K562 (cell line): ENCODE measurements at regions not wholly inside any gene's neighbourhood (a gene's known extent, or its start where the extent isn't known, plus 50 kb on each side); places are given as distances from the start of the nearest gene placed in this dataset.
A peak's percentile ranks its signal among the peaks of the same experiment; 100 is the strongest.

Source experiments
- TF ChIP-seq, protein P1 (sequence below), 2 experiments: fragments of 450-650 bp in 1 of 2; sonication (generic) in 1 of 2; formaldehyde crosslinking in 1 of 2; IDR thresholded peaks; 2 replicates each; pipeline versions ENCODE4 v1.7.1 to v1.9.0; 2016 to 2022; ENCODE audit warnings: inconsistent platforms in 1 of 2, mild to moderate bottlenecking in 1 of 2, missing genetic modification reagents in 1 of 2

GRCh38 chr12:91894911-91895310 is 250.7 kb downstream of the BTG1 start (continued):
- TF ChIP-seq, protein P1, sequence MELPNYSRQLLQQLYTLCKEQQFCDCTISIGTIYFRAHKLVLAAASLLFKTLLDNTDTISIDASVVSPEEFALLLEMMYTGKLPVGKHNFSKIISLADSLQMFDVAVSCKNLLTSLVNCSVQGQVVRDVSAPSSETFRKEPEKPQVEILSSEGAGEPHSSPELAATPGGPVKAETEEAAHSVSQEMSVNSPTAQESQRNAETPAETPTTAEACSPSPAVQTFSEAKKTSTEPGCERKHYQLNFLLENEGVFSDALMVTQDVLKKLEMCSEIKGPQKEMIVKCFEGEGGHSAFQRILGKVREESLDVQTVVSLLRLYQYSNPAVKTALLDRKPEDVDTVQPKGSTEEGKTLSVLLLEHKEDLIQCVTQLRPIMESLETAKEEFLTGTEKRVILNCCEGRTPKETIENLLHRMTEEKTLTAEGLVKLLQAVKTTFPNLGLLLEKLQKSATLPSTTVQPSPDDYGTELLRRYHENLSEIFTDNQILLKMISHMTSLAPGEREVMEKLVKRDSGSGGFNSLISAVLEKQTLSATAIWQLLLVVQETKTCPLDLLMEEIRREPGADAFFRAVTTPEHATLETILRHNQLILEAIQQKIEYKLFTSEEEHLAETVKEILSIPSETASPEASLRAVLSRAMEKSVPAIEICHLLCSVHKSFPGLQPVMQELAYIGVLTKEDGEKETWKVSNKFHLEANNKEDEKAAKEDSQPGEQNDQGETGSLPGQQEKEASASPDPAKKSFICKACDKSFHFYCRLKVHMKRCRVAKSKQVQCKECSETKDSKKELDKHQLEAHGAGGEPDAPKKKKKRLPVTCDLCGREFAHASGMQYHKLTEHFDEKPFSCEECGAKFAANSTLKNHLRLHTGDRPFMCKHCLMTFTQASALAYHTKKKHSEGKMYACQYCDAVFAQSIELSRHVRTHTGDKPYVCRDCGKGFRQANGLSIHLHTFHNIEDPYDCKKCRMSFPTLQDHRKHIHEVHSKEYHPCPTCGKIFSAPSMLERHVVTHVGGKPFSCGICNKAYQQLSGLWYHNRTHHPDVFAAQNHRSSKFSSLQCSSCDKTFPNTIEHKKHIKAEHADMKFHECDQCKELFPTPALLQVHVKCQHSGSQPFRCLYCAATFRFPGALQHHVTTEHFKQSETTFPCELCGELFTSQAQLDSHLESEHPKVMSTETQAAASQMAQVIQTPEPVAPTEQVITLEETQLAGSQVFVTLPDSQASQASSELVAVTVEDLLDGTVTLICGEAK (IDR thresholded peaks at IDR 0.05) = peak; percentile 80
- TF ChIP-seq, protein P1 (CRISPR knock-in tag; IDR thresholded peaks at IDR 0.05) = no peak
- TF ChIP-seq, all 486 proteins: peak for 1
